B cell (primary cell): ENCODE measurements at regions not wholly inside any gene's neighbourhood (a gene's known extent, or its start where the extent isn't known, plus 50 kb on each side); places are given as distances from the start of the nearest gene placed in this dataset.

Experiments
- EZH2 ChIP-seq: IDR thresholded peaks from 2 replicates; pipeline ENCODE4 v1.6.1; 2012; ENCODE audit warnings: borderline replicate concordance, low read depth, mild to moderate bottlenecking, moderate library complexity, low read length; ENCODE audit not compliant: insufficient read depth, poor library complexity, severe bottlenecking
- TF ChIP-seq, protein P1 (sequence below): fragments of 200-600 bp; IDR thresholded peaks from one replicate; pipeline ENCODE4 v1.8.0; 2022; ENCODE audit warnings: antibody characterized with exemption, mild to moderate bottlenecking

DNA sequence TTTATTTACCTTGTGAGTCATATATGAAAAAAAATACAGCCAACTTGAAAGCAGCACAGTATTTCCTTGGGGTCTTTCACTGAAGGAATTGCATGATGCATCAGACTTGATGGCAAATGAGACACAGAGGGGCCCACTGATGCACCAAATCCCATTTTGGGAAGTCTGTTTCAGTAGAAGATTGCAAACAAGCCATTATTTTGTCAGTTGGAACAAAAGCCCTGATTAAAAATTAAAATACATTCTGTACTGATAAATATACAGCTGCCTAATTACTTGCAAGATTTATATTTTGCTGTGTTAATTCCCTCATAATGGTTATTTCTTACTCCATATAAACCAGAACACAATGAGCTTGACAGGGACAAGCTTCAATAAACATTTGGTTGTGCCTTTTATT, 370.4 kb downstream of the SUCLG1 start:
- TF ChIP-seq, protein P1, sequence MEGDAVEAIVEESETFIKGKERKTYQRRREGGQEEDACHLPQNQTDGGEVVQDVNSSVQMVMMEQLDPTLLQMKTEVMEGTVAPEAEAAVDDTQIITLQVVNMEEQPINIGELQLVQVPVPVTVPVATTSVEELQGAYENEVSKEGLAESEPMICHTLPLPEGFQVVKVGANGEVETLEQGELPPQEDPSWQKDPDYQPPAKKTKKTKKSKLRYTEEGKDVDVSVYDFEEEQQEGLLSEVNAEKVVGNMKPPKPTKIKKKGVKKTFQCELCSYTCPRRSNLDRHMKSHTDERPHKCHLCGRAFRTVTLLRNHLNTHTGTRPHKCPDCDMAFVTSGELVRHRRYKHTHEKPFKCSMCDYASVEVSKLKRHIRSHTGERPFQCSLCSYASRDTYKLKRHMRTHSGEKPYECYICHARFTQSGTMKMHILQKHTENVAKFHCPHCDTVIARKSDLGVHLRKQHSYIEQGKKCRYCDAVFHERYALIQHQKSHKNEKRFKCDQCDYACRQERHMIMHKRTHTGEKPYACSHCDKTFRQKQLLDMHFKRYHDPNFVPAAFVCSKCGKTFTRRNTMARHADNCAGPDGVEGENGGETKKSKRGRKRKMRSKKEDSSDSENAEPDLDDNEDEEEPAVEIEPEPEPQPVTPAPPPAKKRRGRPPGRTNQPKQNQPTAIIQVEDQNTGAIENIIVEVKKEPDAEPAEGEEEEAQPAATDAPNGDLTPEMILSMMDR: no peak
- TF ChIP-seq EZH2: no peak
